Neural progenitor cell (in vitro differentiated cells): ENCODE measurements at regions not wholly inside any gene's neighbourhood (a gene's known extent, or its start where the extent isn't known, plus 50 kb on each side); places are given as distances from the start of the nearest gene placed in this dataset.

Experiments used
- DNase-seq: peaks from one replicate; pipeline ENCODE4 v3.0.0-alpha.2; 2016; ENCODE audit warnings: low spot score
- H2AFZ ChIP-seq: fragments of 200-600 bp; sonication (generic); replicated peaks from 2 replicates; pipeline ENCODE4 v1.6.1; 2016; ENCODE audit warnings: antibody characterized with exemption
- H3F3A ChIP-seq: fragments of 200-600 bp; sonication (generic); 2 replicates; pipeline ENCODE4 v1.6.1; 2016; ENCODE audit warnings: antibody characterized with exemption, low read depth
- H3K27ac ChIP-seq: fragments of 200-600 bp; sonication (generic); 2 replicates; pipeline ENCODE4 v1.5.1; 2016; ENCODE audit warnings: mild to moderate bottlenecking
- H3K27me3 ChIP-seq: fragments of 200-600 bp; sonication (generic); 2 replicates; pipeline ENCODE4 v1.6.1; 2016; ENCODE audit warnings: mild to moderate bottlenecking, moderate library complexity
- H3K36me3 ChIP-seq: fragments of 200-600 bp; sonication (generic); 2 replicates; pipeline ENCODE4 v1.5.1; 2016
- H3K4me1 ChIP-seq: fragments of 200-600 bp; sonication (generic); 2 replicates; pipeline ENCODE4 v1.6.1; 2016; ENCODE audit warnings: mixed run types
- H3K4me2 ChIP-seq: fragments of 200-600 bp; sonication (generic); 2 replicates; pipeline ENCODE4 v1.6.1; 2016
- H3K4me3 ChIP-seq: fragments of 200-600 bp; sonication (generic); 2 replicates; pipeline ENCODE4 v1.5.1; 2016
- H3K79me2 ChIP-seq: fragments of 200-600 bp; sonication (generic); 2 replicates; pipeline ENCODE4 v1.6.1; 2016; ENCODE audit warnings: low read depth
- H3K9ac ChIP-seq: fragments of 200-600 bp; sonication (generic); 2 replicates; pipeline ENCODE4 v1.6.1; 2016
- H3K9me3 ChIP-seq: fragments of 200-600 bp; sonication (generic); 2 replicates; pipeline ENCODE4 v1.5.1; 2016; ENCODE audit warnings: low read depth
- H4K20me1 ChIP-seq: fragments of 200-600 bp; sonication (generic); 2 replicates; pipeline ENCODE4 v1.6.1; 2016; ENCODE audit warnings: low read depth
- H3K27ac Mint-ChIP-seq: 3 replicates; pipeline ENCODE4 v1.8.0; 2021; ENCODE audit warnings: mixed read lengths
- H3K27me3 Mint-ChIP-seq: 2 replicates; pipeline ENCODE4 v1.8.0; 2022; ENCODE audit warnings: low read depth, mild to moderate bottlenecking, inconsistent platforms, moderate library complexity, mixed read lengths; ENCODE audit not compliant: insufficient read depth
- H3K36me3 Mint-ChIP-seq: 3 replicates; pipeline ENCODE4 v1.8.0; 2021; ENCODE audit warnings: mixed read lengths
- H3K4me1 Mint-ChIP-seq: 3 replicates; pipeline ENCODE4 v1.8.0; 2021; ENCODE audit warnings: mixed read lengths
- H3K4me3 Mint-ChIP-seq: 3 replicates; pipeline ENCODE4 v1.8.0; 2021; ENCODE audit warnings: mild to moderate bottlenecking, moderate library complexity, mixed read lengths
- H3K9me3 Mint-ChIP-seq: 3 replicates; pipeline ENCODE4 v1.8.0; 2020; ENCODE audit warnings: mixed read lengths
- CTCF ChIP-seq: fragments of 200-600 bp; sonication (generic); IDR thresholded peaks from 2 replicates; pipeline ENCODE4 v1.5.1; 2017; ENCODE audit warnings: antibody characterized with exemption, mild to moderate bottlenecking
- EZH2 ChIP-seq: fragments of 200-600 bp; sonication (generic); IDR thresholded peaks from 2 replicates; pipeline ENCODE4 v1.6.1; 2017; ENCODE audit warnings: antibody characterized with exemption, mild to moderate bottlenecking, moderate library complexity
- EZH2phosphoT487 ChIP-seq: fragments of 200-600 bp; sonication (generic); IDR thresholded peaks from 2 replicates; pipeline ENCODE4 v1.6.1; 2017; ENCODE audit warnings: antibody characterized with exemption

- TF ChIP-seq EZH2phosphoT487 (no peak), CTCF (no peak), EZH2 (no peak)
- H3K4me1 Mint-ChIP-seq = peaks cover 35% of the 10 kb centered on the region
- no peaks in the 10 kb centered on the region for H3K9me3 Mint-ChIP-seq
Measured at GRCh38 chr3:168824107-168824506, 728.4 kb upstream of the GOLIM4 start.

DNA sequence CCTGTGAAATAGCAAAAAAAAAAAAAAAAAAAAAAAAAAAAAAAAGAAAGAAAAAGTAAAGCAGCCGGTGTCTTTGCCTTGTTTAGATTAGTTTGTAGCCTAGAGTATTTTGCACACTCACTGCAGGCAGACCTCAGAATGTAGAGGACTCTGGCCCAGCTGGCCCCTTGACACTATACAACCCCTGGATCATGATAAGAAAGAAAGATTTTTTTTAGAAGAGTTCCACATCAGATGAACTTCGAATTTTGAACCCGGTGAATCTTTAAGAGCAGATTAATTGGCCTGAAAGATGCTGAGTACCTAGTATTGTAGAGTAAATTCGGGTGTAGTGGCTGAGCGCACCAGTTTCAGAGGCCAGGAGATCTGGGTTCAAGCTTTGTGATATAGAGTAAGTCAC is 727.7 kb upstream of the GOLIM4 start:
- Mint-ChIP-seq H3K4me3 (no peak overlapping the region), H3K27me3 (peaks cover 2% of the 10 kb centered on the region), H3K4me1 (peaks cover 29% of the 10 kb centered on the region), H3K27ac (no peak overlapping the region), H3K9me3 (no peaks in the 10 kb centered on the region), H3K36me3 (peaks cover 22% of the 10 kb centered on the region)
- Histone ChIP-seq H3K9me3 (no peaks in the 10 kb centered on the region), H3K79me2 (no peaks in the 10 kb centered on the region), H3F3A (peaks cover 2% of the 10 kb centered on the region), H3K4me2 (no peak overlapping the region), H3K9ac (no peak overlapping the region), H3K4me3 (no peak overlapping the region), H4K20me1 (no peaks in the 10 kb centered on the region), H3K4me1 (peaks cover 2% of the 10 kb centered on the region), H3K27me3 (no peaks in the 10 kb centered on the region), H3K27ac (no peak overlapping the region), H3K36me3 (no peaks in the 10 kb centered on the region), H2AFZ (no peak overlapping the region)
- DNase-seq = no peak
- TF ChIP-seq EZH2 (no peak), CTCF (no peak), EZH2phosphoT487 (no peak)

More at GRCh38 chr3:168824107-168824506, 728.4 kb upstream of the GOLIM4 start:
- Histone ChIP-seq H3K4me2 (no peak overlapping the region), H3K4me3 (no peak overlapping the region), H3K9me3 (no peaks in the 10 kb centered on the region), H3F3A (peaks cover 2% of the 10 kb centered on the region), H3K79me2 (no peaks in the 10 kb centered on the region), H3K27ac (no peak overlapping the region), H3K27me3 (no peaks in the 10 kb centered on the region), H4K20me1 (no peaks in the 10 kb centered on the region), H3K4me1 (peaks cover 9% of the 10 kb centered on the region), H2AFZ (no peak overlapping the region), H3K9ac (no peak overlapping the region), H3K36me3 (no peaks in the 10 kb centered on the region)
- peaks cover 17% of the 10 kb centered on the region for H3K36me3 Mint-ChIP-seq
- H3K27me3 Mint-ChIP-seq = peaks cover 2% of the 10 kb centered on the region
- no peak overlapping the region for H3K4me3 Mint-ChIP-seq
- no peak for DNase-seq
- no peak overlapping the region for H3K27ac Mint-ChIP-seq

DNA sequence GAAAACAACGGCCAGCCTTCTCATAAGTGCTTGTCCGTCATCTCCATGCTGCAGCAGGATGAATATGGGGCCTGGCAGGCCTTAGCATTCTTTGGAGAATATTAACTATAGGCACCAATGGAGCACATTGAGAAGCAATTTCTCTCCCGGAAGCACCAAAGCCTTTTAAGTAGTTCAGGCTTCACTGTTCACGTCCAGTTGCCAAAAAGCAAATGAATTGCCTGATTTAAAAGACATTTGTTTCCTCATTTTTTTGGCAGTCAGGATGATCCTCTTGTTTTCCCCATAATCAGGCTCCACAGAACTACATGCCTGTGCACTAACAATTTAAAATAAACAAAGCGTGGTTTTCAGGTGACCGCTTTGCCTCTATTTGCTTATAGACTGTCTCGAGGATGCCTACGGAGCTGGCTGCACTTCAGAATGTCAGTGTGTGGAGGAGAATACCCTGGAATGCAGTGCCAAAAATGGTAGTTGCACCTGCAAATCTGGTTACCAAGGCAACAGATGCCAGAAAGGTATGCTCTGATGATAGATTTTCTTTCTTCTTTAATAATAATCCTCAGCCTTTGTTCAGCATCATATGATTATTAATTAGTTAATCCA is 725.2 kb upstream of the GOLIM4 start:
- Histone ChIP-seq H3K4me2 (no peak overlapping the region), H3K79me2 (no peaks in the 10 kb centered on the region), H4K20me1 (no peaks in the 10 kb centered on the region), H3K4me1 (peaks cover 6% of the 10 kb centered on the region), H3K9me3 (no peaks in the 10 kb centered on the region), H3K36me3 (no peaks in the 10 kb centered on the region), H3K4me3 (no peak overlapping the region), H3K27me3 (no peaks in the 10 kb centered on the region), H3K9ac (no peak overlapping the region), H3K27ac (no peak overlapping the region), H2AFZ (no peak overlapping the region), H3F3A (no peaks in the 10 kb centered on the region)
- Mint-ChIP-seq H3K36me3 (peaks cover 25% of the 10 kb centered on the region), H3K9me3 (no peaks in the 10 kb centered on the region), H3K27ac (no peak overlapping the region), H3K4me3 (no peak overlapping the region), H3K27me3 (peaks cover 2% of the 10 kb centered on the region), H3K4me1 (peaks cover 40% of the 10 kb centered on the region)
- no peak for TF ChIP-seq EZH2
- no peak for TF ChIP-seq EZH2phosphoT487
- no peak for TF ChIP-seq CTCF
- no peak for DNase-seq
